ENCODE measurements at regions not wholly inside any gene's neighbourhood (a gene's known extent, or its start where the extent isn't known, plus 50 kb on each side); places are given as distances from the start of the nearest gene placed in this dataset.
"Not testable (repeated sequence)": the region's sequence is repeated elsewhere in the genome, so short reads cannot be mapped to it uniquely, and the experiment has no call there.

- DNase-seq: no peak
Measured at GRCh38 chr13:59038824-59039223, 1124.9 kb downstream of the DIAPH3 start.

GRCh38 chr13:59043016-59043415 lies 1120.7 kb downstream of the DIAPH3 start:
- DNase-seq: no peak

GRCh38 chr13:59047546-59047945 lies 1116.2 kb downstream of the DIAPH3 start:
- DNase-seq: no peak

- DNase-seq: no peak
Measured at GRCh38 chr13:59061621-59062020, 1102.1 kb downstream of the DIAPH3 start.

- no peak for DNase-seq
Measured at GRCh38 chr13:59064042-59064441, 1099.7 kb downstream of the DIAPH3 start.

GRCh38 chr13:59076386-59076785 lies 1087.3 kb downstream of the DIAPH3 start:
- not testable (repeated sequence) for DNase-seq

- no peak for DNase-seq
Measured at GRCh38 chr13:59086147-59086546, 1077.6 kb downstream of the DIAPH3 start.

- no peak for DNase-seq
Measured at GRCh38 chr13:59088716-59089115, 1075.0 kb downstream of the DIAPH3 start.

GRCh38 chr13:59094181-59094580 lies 1069.5 kb downstream of the DIAPH3 start:
- DNase-seq: no peak

GRCh38 chr13:59099182-59099974 lies 1064.3 kb downstream of the DIAPH3 start:
- no peak for DNase-seq

- DNase-seq: no peak
Measured at GRCh38 chr13:59103004-59103768, 1060.5 kb downstream of the DIAPH3 start.

GRCh38 chr13:59111751-59112171 lies 1052.0 kb downstream of the DIAPH3 start:
- no peak for DNase-seq

GRCh38 chr13:59112221-59112718 lies 1051.5 kb downstream of the DIAPH3 start:
- DNase-seq: no peak

- DNase-seq: no peak
Measured at GRCh38 chr13:59119475-59119874, 1044.3 kb downstream of the DIAPH3 start.

GRCh38 chr13:59120297-59120843 lies 1043.4 kb downstream of the DIAPH3 start:
- no peak for DNase-seq

- DNase-seq: no peak
Measured at GRCh38 chr13:59121507-59121906, 1042.2 kb downstream of the DIAPH3 start.

GRCh38 chr13:59126474-59126873 lies 1037.3 kb downstream of the DIAPH3 start:
- DNase-seq: no peak

- no peak for DNase-seq
Measured at GRCh38 chr13:59133903-59134302, 1029.8 kb downstream of the DIAPH3 start.

GRCh38 chr13:59144700-59145099 lies 1019.0 kb downstream of the DIAPH3 start:
- DNase-seq: no peak

- DNase-seq: no peak
Measured at GRCh38 chr13:59145381-59145780, 1018.3 kb downstream of the DIAPH3 start.

GRCh38 chr13:59157181-59157580 lies 1006.5 kb downstream of the DIAPH3 start:
- no peak for DNase-seq

GRCh38 chr13:59166174-59166573 lies 997.6 kb downstream of the DIAPH3 start:
- DNase-seq: no peak

GRCh38 chr13:59172076-59172475 lies 991.7 kb downstream of the DIAPH3 start:
- DNase-seq: no peak

- no peak for DNase-seq
Measured at GRCh38 chr13:59176775-59177174, 987.0 kb downstream of the DIAPH3 start.

All from effector CD8-positive, alpha-beta T cell (primary cell).